ENCODE measurements at regions not wholly inside any gene's neighbourhood (a gene's known extent, or its start where the extent isn't known, plus 50 kb on each side); places are given as distances from the start of the nearest gene placed in this dataset.

DNA sequence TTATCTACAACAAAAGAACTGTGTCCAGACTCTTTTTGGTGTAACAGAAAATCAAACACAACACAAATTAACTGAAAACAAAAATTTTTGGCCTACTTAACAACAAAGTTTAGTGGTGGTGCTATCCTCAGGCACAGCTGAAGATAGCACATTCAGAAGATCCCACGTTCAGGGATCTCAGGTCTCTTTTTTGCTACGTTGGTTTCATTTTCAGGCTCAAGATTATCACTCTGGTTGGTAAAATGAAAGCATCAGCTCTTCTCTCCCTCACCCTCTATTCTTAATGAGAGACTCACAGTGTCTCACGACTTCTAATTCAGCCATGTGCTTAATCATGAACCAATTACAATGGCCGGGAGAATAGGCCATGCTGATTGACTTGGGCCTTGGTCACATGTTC is 146.9 kb upstream of the PTPRG start:
- POLR2A ChIA-PET (ENCODE audit: low non-redundant PET) = interaction anchor here (0.6 kb wide), 1 partner anchor 90 kb away, joined by 3 read pairs; no protein-coding TSS in a partner anchor
- no peak for DNase-seq (ENCODE audit: low spot score)
- CTCF ChIA-PET = no interaction called here
- TF ChIP-seq, protein P1, sequence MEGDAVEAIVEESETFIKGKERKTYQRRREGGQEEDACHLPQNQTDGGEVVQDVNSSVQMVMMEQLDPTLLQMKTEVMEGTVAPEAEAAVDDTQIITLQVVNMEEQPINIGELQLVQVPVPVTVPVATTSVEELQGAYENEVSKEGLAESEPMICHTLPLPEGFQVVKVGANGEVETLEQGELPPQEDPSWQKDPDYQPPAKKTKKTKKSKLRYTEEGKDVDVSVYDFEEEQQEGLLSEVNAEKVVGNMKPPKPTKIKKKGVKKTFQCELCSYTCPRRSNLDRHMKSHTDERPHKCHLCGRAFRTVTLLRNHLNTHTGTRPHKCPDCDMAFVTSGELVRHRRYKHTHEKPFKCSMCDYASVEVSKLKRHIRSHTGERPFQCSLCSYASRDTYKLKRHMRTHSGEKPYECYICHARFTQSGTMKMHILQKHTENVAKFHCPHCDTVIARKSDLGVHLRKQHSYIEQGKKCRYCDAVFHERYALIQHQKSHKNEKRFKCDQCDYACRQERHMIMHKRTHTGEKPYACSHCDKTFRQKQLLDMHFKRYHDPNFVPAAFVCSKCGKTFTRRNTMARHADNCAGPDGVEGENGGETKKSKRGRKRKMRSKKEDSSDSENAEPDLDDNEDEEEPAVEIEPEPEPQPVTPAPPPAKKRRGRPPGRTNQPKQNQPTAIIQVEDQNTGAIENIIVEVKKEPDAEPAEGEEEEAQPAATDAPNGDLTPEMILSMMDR (conservative IDR thresholded peaks at IDR 0.05; ENCODE audit: low read depth) = no peak
- H3K27ac ChIP-seq = no peak overlapping the region

DNA sequence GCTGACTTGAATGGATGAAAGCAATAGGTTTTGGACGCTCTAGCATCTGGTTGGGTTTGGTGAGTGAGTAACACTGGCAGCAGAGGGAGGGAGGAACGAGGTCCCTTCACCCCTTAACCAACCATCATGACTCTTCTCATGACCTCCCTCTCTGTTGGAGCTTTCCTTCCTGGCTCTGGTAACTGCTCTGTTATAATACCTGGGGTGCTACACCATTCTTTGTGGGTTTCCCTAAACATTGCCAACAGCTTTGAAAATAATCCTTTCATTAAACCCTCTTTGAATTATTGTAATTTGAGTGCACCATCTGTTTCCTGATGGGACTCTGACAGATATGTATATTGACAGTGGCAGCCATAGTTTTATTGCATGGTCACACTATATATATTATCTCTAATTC is 146.2 kb upstream of the PTPRG start:
- POLR2A ChIA-PET (ENCODE audit: low non-redundant PET) = no interaction called here
- DNase-seq (ENCODE audit: low spot score) = no peak
- TF ChIP-seq, protein P1 (conservative IDR thresholded peaks at IDR 0.05; ENCODE audit: low read depth) = no peak

DNA sequence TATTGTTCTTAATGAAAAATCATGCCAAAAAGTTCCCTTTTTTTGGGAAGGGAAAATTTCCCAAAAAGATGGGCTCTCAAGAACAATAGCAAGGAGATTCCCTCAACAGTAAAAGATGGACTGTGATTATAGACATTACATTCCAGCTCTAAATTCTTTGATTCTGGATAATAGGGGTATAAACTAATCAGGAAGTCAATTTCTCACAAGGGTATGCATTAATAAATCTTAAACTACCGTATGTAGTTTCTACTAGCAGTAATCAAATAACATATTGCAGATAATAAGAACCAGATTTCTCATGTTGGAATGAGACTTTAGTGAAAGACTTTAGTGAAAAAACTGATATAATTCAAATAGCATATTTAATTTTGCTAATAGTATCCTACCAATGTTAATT is 144.8 kb upstream of the PTPRG start:
- ChIA-PET CTCF (interaction anchor here (0.7 kb wide), 1 partner anchor 908 kb away, joined by 7 read pairs; no protein-coding TSS in a partner anchor), POLR2A (ENCODE audit: low non-redundant PET) (no interaction called here)
- TF ChIP-seq, protein P1 (conservative IDR thresholded peaks at IDR 0.05; ENCODE audit: low read depth) = no peak
- DNase-seq (ENCODE audit: low spot score) = no peak
- H3K27ac ChIP-seq = no peak overlapping the region

More for the DNA sequence above, 146.2 kb upstream of the PTPRG start:
- CTCF ChIA-PET = no interaction called here
- H3K27ac ChIP-seq = no peak overlapping the region

DNA sequence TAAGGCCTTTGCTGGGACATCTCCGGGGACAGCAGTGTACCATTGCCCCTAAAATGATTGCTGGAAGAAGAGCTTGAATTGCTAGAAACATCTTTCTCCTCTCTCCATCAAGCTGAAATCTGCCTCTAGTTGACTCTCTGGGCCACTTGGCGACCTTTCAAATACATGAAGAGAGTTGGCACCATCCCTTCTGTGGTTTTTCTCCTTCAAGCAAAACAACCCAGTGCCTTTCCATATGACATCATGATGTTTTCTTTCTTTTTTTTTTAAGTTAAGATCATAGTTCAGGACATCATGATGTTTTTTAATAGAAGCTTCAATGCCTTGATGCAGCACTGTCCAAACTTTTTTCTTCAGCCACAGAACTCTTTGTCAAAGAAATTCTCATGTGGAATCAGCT is 144.0 kb upstream of the PTPRG start:
- TF ChIP-seq, protein P1 (conservative IDR thresholded peaks at IDR 0.05; ENCODE audit: low read depth) = no peak
- H3K27ac ChIP-seq = no peak overlapping the region
- POLR2A ChIA-PET (ENCODE audit: low non-redundant PET) = no interaction called here
- CTCF ChIA-PET = interaction anchor here (0.7 to 0.8 kb wide), 2 partner anchors 18 to 909 kb away, joined by 3 to 7 read pairs; no protein-coding TSS in a partner anchor
- no peak for DNase-seq (ENCODE audit: low spot score)

DNA sequence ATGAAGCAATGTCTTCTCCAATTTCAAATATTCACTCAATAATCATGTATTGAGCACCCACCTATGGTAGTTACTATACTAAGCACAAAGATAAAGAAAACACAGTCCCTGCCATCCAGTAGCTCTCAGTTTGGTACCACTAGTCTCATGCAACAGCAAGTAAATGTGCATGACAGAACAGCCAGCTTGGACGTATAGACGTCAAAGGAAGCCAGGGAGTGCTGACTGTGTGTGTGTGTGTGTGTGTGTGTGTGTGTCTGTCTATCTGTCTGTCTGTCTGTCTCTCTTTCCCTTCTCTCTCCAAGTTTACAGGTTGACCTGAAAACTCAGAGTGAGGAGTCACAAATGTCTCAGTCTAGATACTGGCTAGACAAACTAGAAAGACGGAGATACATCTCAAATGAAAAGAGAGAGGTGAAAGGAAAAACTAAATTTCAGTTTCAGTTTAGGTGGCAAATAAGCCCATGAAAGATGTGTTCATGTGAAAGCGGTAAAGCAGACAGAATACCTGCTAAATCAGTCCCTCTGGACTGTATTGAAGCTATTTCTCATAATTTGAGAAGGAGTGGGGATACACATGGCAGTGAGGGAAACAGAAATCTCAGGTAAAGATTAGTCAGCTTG is 141.1 kb upstream of the PTPRG start:
- no peak overlapping the region for H3K27ac ChIP-seq
- CTCF ChIA-PET = interaction anchor here (0.7 kb wide), 1 partner anchor 1143 kb away, joined by 3 read pairs; no protein-coding TSS in a partner anchor
- TF ChIP-seq, protein P1 (conservative IDR thresholded peaks at IDR 0.05; ENCODE audit: low read depth) = no peak
- DNase-seq (ENCODE audit: low spot score) = no peak
- POLR2A ChIA-PET (ENCODE audit: low non-redundant PET) = no interaction called here

DNA sequence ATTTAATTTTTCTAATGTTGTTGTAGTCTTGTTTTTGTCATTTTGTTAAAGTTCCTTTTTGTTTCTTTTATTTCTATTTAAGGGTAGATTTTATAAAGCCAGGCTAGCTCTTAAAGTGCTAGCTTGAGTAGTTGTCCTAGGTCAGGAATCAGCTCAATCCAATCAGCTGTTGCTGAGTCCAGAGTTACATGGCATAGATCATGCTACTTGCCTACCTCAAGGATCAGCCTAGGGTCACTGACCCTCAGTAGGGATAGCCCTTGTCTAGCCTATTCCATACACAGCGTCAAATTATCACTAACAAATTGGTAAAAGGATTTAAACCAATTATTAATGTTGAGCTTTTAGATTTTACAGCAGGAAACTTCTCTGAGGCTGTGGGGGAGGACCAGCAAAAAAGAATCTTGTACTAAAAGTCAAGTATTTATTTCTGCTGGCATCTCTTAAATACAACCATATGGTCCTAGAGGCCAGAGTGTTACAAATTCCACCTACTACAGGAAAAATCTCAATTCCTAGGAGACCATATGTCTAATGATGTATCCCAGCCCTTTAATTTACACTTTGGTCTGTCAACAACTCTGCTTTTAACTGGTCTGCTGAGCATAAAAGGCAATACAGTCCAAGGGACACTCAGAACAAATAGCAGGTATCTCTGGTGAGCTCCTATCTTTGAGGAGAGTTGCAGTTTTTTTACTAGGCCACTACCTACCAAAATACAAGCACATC is 138.3 kb upstream of the PTPRG start:
- ChIA-PET POLR2A (ENCODE audit: low non-redundant PET) (no interaction called here), CTCF (no interaction called here)
- H3K27ac ChIP-seq = no peak overlapping the region
- DNase-seq (ENCODE audit: low spot score) = no peak
- TF ChIP-seq, protein P1 (conservative IDR thresholded peaks at IDR 0.05; ENCODE audit: low read depth) = no peak
